ENCODE measurements at regions not wholly inside any gene's neighbourhood (a gene's known extent, or its start where the extent isn't known, plus 50 kb on each side); places are given as distances from the start of the nearest gene placed in this dataset.

DNA sequence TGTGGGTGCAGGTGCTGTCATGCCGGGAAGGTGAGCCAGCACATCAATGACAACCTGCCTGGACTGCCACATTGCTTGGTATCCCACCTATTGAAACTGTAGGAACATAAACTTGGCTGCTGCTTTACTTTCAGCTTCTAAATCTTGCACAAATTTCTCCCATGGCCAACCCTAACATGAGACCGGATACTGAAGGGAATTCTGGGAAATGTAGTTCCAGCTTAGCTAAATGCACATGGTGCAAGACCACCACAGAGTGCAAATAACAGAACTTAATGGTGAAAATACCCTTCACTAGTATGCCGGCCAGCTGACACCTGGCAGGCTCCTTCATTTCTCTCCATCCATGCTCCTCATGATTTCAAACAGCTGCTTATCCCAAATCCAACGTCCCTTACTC, 247.4 kb downstream of the ARRDC4 start:
- DNase-seq (ENCODE audit: low read depth): no peak
- H3K4me3 ChIP-seq (ENCODE audit: low read depth, low read length): no peak overlapping the region
- TF ChIP-seq, protein P1, sequence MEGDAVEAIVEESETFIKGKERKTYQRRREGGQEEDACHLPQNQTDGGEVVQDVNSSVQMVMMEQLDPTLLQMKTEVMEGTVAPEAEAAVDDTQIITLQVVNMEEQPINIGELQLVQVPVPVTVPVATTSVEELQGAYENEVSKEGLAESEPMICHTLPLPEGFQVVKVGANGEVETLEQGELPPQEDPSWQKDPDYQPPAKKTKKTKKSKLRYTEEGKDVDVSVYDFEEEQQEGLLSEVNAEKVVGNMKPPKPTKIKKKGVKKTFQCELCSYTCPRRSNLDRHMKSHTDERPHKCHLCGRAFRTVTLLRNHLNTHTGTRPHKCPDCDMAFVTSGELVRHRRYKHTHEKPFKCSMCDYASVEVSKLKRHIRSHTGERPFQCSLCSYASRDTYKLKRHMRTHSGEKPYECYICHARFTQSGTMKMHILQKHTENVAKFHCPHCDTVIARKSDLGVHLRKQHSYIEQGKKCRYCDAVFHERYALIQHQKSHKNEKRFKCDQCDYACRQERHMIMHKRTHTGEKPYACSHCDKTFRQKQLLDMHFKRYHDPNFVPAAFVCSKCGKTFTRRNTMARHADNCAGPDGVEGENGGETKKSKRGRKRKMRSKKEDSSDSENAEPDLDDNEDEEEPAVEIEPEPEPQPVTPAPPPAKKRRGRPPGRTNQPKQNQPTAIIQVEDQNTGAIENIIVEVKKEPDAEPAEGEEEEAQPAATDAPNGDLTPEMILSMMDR (IDR thresholded peaks at IDR 0.05; ENCODE audit: insufficient read depth, low read depth, low read length, missing control alignments): no peak

DNA sequence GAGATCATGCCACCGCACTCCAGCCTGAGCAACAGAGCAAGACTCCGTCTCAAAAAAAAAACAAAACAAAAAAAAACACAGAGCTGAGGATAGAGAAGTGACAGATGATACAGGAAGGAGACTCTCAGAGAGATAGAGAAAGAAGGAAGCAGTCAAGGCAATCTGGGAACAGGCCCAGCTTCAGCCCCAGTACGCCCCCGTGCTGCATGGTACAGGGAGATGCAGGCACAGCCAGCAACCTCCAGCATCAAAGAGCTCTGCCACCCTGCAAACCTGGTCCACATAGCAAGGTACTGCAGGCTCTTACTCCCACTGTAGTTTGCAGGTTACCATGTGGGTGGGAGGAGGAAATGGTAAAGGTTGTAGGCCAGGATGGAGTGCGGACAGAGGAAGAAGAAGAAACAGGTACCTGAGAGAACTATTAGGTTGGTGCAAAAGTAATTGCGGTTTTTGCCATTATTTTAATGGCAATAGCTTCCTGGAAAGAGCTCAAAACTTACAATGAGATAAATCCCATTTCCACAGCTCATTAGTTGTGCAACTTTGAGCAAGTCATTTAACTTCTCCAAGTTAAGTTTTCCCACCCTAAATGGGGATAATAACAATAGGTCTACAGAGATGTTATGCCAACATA, 253.0 kb downstream of the ARRDC4 start:
- no peak for DNase-seq (ENCODE audit: low read depth)
- TF ChIP-seq, protein P1 (IDR thresholded peaks at IDR 0.05; ENCODE audit: insufficient read depth, low read depth, low read length, missing control alignments): no peak
- H3K4me3 ChIP-seq (ENCODE audit: low read depth, low read length): no peak overlapping the region

DNA sequence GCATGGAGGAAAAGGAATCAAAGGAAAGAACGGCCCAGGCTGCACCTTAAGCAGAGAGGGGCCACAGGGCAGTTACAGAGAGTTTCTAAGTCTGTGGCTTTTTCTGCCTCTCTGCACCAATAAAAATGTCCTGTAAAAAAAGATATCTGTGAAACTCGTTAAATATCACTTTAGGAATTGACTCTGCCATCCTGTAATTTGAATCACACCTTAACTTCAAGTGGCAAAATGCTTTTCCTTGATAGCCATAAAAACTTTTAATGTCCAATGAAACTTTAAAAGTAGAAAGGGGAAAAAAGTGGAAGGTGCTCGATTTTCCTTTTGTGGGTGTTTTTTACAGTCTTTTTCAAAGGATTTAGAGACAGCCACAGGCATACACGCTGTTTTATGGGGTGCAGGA, 255.7 kb downstream of the ARRDC4 start:
- H3K4me3 ChIP-seq (ENCODE audit: low read depth, low read length): no peak overlapping the region
- DNase-seq (ENCODE audit: low read depth): no peak
- TF ChIP-seq, protein P1 (IDR thresholded peaks at IDR 0.05; ENCODE audit: insufficient read depth, low read depth, low read length, missing control alignments): no peak

DNA sequence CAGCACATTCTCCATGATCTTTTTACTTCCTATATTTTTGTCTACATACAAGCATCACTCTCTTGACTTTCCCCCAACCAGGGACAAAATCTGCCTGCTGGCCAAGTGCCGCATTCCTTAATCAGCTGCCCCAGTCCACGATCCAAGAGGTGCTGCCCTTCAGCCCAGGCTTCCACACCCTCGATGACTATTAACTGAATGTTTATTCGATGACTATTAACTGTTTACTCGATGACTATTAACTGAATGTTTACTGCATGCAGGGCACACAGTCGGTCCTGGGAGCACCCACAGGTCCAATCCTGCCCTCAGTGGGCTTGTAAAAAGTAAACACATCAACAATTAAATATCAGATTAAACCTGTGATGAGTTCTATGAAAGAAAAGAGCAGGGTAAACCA, 256.9 kb downstream of the ARRDC4 start:
- TF ChIP-seq, protein P1 (IDR thresholded peaks at IDR 0.05; ENCODE audit: insufficient read depth, low read depth, low read length, missing control alignments): no peak
- H3K4me3 ChIP-seq (ENCODE audit: low read depth, low read length): no peak overlapping the region
- no peak for DNase-seq (ENCODE audit: low read depth)

DNA sequence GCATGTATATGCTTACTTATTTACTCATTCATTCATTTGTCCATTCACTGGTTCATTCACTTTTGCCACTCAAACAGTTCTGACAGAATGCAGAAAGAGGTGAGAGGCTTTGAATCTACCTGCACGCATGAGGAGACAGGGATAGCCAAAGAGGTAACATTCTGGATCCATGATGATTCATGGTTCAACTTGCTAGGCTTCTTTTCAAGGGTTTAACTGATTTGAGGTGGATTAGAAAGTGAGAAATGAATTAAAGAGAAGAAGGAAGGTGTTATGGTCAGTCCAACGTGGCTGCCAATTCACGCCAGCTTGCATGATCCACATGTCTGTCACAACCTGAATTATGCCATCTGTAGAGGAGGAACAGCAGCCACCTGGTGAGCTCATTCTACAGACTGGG, 260.6 kb downstream of the ARRDC4 start:
- TF ChIP-seq, protein P1 (IDR thresholded peaks at IDR 0.05; ENCODE audit: insufficient read depth, low read depth, low read length, missing control alignments): no peak
- no peak overlapping the region for H3K4me3 ChIP-seq (ENCODE audit: low read depth, low read length)
- no peak for DNase-seq (ENCODE audit: low read depth)

DNA sequence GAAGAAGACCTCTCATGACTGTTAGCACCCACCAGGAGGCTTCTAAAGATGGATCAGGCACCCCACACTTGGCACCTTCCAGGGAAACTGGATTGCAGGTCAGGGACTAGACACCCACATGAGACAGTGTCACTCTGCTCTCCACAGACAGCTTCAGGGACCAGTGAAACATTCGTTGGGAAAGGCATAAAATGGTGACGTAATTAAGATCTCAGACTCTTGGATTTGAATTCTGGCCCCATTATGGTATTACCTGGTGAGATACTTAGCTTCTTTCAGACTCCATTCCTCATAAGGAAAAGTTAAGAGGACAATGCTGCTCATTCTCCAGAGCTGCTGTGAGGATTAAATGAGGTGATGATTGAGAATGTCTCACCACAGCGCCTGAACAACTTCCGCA, 261.1 kb downstream of the ARRDC4 start:
- TF ChIP-seq, protein P1 (IDR thresholded peaks at IDR 0.05; ENCODE audit: insufficient read depth, low read depth, low read length, missing control alignments): no peak
- H3K4me3 ChIP-seq (ENCODE audit: low read depth, low read length): no peak overlapping the region
- DNase-seq (ENCODE audit: low read depth): no peak

DNA sequence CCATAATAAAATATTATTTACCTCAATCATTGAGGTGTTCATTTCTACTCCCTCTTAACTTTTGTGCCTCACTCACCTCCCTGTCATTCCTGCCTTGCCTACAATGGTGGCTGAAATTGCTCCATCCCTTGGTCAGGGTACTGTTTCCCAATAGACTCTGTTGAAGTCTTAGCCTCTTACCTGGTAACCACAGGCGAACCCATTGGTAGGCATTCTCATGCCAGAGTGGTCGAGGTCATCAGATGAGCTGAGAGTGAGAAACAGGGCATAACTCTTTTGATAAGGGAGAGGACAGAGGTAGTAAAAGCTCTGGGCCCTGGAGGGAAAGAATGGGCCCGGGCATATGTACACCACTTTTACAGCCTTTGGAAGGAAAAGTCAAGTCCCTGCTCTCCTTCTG, 265.6 kb downstream of the ARRDC4 start:
- TF ChIP-seq, protein P1 (IDR thresholded peaks at IDR 0.05; ENCODE audit: insufficient read depth, low read depth, low read length, missing control alignments): no peak
- no peak for DNase-seq (ENCODE audit: low read depth)
- H3K4me3 ChIP-seq (ENCODE audit: low read depth, low read length): no peak overlapping the region
